Epithelial cell of proximal tubule (primary cell): ENCODE measurements at regions not wholly inside any gene's neighbourhood (a gene's known extent, or its start where the extent isn't known, plus 50 kb on each side); places are given as distances from the start of the nearest gene placed in this dataset.

Experiments
- DNase-seq: peaks from one replicate; pipeline ENCODE4 v3.0.0-alpha.2; 2011; ENCODE audit warnings: low read depth
- H3K4me3 ChIP-seq: 2 replicates; pipeline ENCODE4 v1.5.1; 2011; ENCODE audit warnings: low read depth, mild to moderate bottlenecking, low read length
- TF ChIP-seq, protein P1 (sequence below): conservative IDR thresholded peaks from 2 replicates; pipeline ENCODE4 v1.5.1; 2012; ENCODE audit warnings: low read depth, mild to moderate bottlenecking, low read length

DNA sequence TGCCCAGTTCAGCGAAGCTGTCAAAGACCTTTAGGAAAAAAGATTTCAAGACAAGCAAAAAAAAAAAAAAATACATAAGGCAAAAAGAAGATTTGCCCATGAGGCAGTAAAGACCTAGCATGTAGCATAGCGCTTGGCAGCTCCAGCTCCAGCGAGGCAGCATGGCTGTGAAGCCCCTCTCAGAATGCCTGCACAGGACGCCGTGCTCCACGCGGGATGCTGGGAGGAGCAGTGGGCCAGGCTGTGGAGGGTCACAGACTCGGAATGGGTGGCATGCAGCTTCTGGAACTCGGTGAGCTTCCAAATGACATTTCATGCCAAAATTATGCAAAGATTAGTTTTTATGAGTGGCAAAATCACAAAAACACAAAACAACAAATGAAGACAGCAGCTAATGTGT is 267.3 kb downstream of the ZNF516 start:
- H3K4me3 ChIP-seq, result no peak overlapping the region
- TF ChIP-seq, protein P1, sequence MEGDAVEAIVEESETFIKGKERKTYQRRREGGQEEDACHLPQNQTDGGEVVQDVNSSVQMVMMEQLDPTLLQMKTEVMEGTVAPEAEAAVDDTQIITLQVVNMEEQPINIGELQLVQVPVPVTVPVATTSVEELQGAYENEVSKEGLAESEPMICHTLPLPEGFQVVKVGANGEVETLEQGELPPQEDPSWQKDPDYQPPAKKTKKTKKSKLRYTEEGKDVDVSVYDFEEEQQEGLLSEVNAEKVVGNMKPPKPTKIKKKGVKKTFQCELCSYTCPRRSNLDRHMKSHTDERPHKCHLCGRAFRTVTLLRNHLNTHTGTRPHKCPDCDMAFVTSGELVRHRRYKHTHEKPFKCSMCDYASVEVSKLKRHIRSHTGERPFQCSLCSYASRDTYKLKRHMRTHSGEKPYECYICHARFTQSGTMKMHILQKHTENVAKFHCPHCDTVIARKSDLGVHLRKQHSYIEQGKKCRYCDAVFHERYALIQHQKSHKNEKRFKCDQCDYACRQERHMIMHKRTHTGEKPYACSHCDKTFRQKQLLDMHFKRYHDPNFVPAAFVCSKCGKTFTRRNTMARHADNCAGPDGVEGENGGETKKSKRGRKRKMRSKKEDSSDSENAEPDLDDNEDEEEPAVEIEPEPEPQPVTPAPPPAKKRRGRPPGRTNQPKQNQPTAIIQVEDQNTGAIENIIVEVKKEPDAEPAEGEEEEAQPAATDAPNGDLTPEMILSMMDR, result no peak
- DNase-seq, result no peak

DNA sequence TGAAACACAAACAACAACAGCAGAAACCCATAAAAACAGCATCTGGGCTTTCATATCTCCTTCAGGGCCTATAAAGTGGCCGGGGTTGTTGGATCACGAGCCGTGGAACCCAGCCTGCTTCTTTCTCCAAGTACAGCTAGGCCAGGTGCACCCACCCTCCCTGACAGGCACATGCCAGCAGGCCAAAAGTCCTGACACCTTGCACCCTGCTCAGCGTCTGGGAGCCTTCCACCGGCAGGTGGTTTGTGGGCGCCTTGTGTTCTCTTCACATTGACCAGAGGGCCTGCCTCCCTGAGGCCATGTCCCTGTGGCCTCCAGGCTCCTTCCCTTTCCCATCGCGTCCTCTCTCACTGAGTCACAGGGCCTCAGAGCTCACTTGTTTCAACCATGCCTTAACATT is 271.6 kb downstream of the ZNF516 start:
- H3K4me3 ChIP-seq, result no peak overlapping the region
- DNase-seq, result no peak
- TF ChIP-seq, protein P1, result no peak

DNA sequence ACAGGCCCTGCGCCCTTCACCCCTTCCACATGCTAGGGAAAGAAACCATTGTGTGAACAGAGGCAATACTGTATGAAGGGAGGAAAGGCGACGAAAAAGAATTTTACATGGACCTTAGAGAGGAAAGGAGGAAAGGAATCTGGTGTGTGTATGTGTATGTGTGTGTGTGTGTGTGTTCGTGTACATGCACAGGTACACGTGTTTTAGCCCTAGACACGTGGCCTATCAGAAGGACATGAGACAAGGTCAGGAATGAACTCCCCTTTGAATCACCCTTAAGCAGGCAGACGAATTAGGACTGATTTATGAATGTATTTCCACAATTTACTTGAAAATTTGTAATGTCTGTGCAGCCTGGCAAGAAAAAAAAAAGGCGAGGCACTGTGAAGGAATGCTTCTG is 276.0 kb downstream of the ZNF516 start:
- no peak overlapping the region for H3K4me3 ChIP-seq
- no peak for DNase-seq
- TF ChIP-seq, protein P1, result no peak

DNA sequence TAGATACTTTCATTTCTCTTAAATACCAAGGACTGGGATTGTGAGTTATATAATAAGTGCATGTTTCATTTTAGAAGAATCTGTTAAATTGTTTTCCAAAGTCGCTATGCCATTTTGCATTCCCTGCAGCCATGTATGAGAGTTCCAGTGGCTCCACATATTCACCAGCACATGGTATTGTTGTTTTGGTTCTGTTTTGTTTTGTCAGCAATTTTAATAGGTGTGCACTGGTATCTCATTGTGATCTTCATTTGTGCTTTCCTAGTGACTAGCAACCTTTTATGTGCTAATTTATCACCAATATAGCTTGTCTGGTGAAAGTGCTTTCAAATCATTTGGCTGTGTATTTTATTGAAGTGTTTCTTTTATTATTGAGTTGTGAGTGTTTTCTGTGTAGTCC is 278.9 kb downstream of the ZNF516 start:
- no peak overlapping the region for H3K4me3 ChIP-seq
- TF ChIP-seq, protein P1, result no peak
- DNase-seq, result no peak

DNA sequence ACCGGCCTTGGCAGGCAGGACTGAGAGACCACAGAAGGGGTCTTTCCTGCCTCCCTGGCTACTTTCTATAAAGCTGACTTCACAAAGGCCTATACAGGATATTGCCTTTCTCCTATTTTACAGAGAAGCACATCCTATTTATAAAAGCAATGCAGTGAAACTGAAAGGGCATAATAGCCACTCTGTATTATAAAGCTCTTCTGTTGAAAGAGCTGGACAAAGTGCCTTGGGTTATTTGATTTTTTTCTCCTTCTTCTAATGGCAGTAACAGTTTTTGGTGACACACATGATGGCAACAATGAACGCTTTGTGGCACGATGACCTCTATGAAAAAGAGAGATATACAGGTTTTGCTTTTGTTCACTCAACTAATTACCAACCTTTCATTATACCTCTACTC is 281.1 kb downstream of the ZNF516 start:
- no peak overlapping the region for H3K4me3 ChIP-seq
- no peak for DNase-seq
- TF ChIP-seq, protein P1, result no peak

DNA sequence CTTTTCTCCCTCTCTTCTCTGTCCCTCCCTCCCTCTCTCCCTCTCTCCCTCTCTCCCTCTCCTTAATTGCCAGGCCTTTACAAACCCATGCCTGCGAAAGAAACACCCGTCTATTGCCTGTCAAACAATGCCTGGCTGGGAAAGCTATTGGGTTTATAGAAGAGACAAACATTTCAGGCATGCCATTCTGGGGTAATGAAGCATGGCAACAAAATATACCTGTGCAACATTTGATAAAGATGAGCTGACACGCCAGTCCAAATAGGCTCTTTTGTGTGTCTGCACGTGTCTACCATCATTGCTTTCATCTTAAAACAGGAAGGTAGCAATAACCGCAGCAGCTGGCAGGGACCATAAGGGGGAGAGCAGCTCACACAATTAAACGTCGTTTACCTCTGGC is 282.1 kb downstream of the ZNF516 start:
- no peak overlapping the region for H3K4me3 ChIP-seq
- no peak for DNase-seq
- TF ChIP-seq, protein P1, result no peak

DNA sequence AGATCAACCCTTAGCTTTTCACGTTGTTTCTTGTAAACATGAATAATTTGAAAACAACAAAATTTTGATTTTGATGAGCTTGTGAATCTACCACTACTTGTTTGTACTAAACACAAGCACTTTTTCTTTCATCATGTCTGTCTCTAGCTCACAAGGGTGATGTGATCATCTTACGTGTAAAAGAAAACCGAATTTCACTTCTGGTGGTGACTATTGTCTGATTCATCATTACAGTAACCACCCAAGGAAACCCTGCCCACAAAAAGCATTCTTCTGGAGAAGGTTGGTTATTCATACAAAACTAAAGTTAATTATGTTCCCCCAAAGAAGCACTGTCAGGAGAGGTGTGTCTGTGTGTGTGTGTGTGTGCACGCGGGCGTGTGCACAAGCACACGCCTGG is 285.4 kb downstream of the ZNF516 start:
- DNase-seq, result peak; percentile 47
- TF ChIP-seq, protein P1, result no peak
- no peak overlapping the region for H3K4me3 ChIP-seq
